T-cell (primary cell): ENCODE measurements at regions not wholly inside any gene's neighbourhood (a gene's known extent, or its start where the extent isn't known, plus 50 kb on each side); places are given as distances from the start of the nearest gene placed in this dataset.

Experiments
- ATAC-seq, 4 experiments: fragments of 200-7000 bp in 3 of 4; fragments of 150-1000 bp in 1 of 4; cut with Tn5 transposase; replicated peaks in 1 of 4; 1 replicate in 3 of 4; 2 replicates in 1 of 4; pipeline ENCODE4 v1.10.0; 2021; ENCODE audit warnings: moderate library complexity in 3 of 4, mild to moderate bottlenecking in 2 of 4, moderate number of reproducible peaks in 1 of 4
- CTCF ChIA-PET, 2 donors: fragments of 300-600 bp; sonication (Branson Sonifier 250); formaldehyde crosslinking; loops; one replicate each; lab custom pipeline; 2022; ENCODE audit warnings: antibody characterized with exemption in 2 of 2; lab: Charles Lee
- POLR2A ChIA-PET, 2 donors: fragments of 300-600 bp; sonication (Branson Sonifier 250); formaldehyde crosslinking; loops; one replicate each; lab custom pipeline; 2022; ENCODE audit warnings: antibody characterized with exemption in 2 of 2; lab: Charles Lee
- DNase-seq, 35 experiments: peaks; one replicate each; pipeline versions ENCODE4 v3.0.0 to v3.0.0-alpha.2; 2013 to 2023
- H3K27ac ChIP-seq: one replicate; pipeline ENCODE4 v1.5.1; 2013; ENCODE audit warnings: low read length
- H3K27me3 ChIP-seq, 2 experiments: replicated peaks in 1 of 2; 1 replicate in 1 of 2; 2 replicates in 1 of 2; pipeline versions ENCODE4 v1.6.1 to v1.7.0; 2013; ENCODE audit warnings: low read length in 1 of 2, mixed read lengths in 1 of 2; ENCODE audit not compliant: control insufficient read depth in 2 of 2, insufficient read depth in 2 of 2; ENCODE audit errors: extremely low read depth in 1 of 2
- H3K36me3 ChIP-seq, 2 donors: 1 replicate in 1 of 2; 2 replicates in 1 of 2; pipeline versions ENCODE4 v1.6.1 to v1.7.0; 2013; ENCODE audit warnings: low read length in 1 of 2; ENCODE audit not compliant: control insufficient read depth in 2 of 2, insufficient read depth in 1 of 2; ENCODE audit errors: extremely low read depth in 1 of 2
- H3K4me1 ChIP-seq, 2 experiments: 1 replicate in 1 of 2; 2 replicates in 1 of 2; pipeline versions ENCODE4 v1.6.1 to v1.7.0; 2013; ENCODE audit warnings: low read length in 2 of 2, mixed read lengths in 1 of 2; ENCODE audit not compliant: insufficient read depth in 2 of 2, control insufficient read depth in 1 of 2; ENCODE audit errors: extremely low read depth in 1 of 2
- H3K4me3 ChIP-seq, 2 donors: 1 replicate in 1 of 2; 2 replicates in 1 of 2; pipeline versions ENCODE4 v1.5.1 to v1.7.0; 2013; ENCODE audit warnings: mild to moderate bottlenecking in 2 of 2, low read length in 1 of 2, moderate library complexity in 1 of 2; ENCODE audit not compliant: control insufficient read depth in 1 of 2; ENCODE audit errors: extremely low read depth in 1 of 2
- H3K9me3 ChIP-seq: 2 replicates; pipeline ENCODE4 v1.7.0; 2013
- H3K27ac Mint-ChIP-seq, 2 donors: one replicate each; pipeline ENCODE4 v1.8.0; 2020 to 2021; ENCODE audit warnings: mild to moderate bottlenecking in 2 of 2, mixed read lengths in 2 of 2
- H3K27me3 Mint-ChIP-seq, 2 donors: one replicate each; pipeline ENCODE4 v1.8.0; 2021 to 2022; ENCODE audit warnings: mixed read lengths in 2 of 2
- H3K36me3 Mint-ChIP-seq: one replicate; pipeline ENCODE4 v1.8.0; 2021; ENCODE audit warnings: mixed read lengths
- H3K4me1 Mint-ChIP-seq, 3 donors: one replicate each; pipeline ENCODE4 v1.8.0; 2020 to 2022; ENCODE audit warnings: mixed read lengths in 3 of 3, mild to moderate bottlenecking in 1 of 3
- H3K4me3 Mint-ChIP-seq, 3 donors: one replicate each; pipeline ENCODE4 v1.8.0; 2020 to 2022; ENCODE audit warnings: mild to moderate bottlenecking in 3 of 3, mixed read lengths in 3 of 3, moderate library complexity in 3 of 3
- H3K9me3 Mint-ChIP-seq, 3 donors: one replicate each; pipeline ENCODE4 v1.8.0; 2020 to 2022; ENCODE audit warnings: mixed read lengths in 3 of 3
- WGBS: methylation state at CpG from one replicate; pipeline ENCODE4 v1.1.5; 2013; ENCODE audit warnings: missing lambda C conversion rate; ENCODE audit not compliant: insufficient coverage; 5-methylcytosine and 5-hydroxymethylcytosine counted together

DNA sequence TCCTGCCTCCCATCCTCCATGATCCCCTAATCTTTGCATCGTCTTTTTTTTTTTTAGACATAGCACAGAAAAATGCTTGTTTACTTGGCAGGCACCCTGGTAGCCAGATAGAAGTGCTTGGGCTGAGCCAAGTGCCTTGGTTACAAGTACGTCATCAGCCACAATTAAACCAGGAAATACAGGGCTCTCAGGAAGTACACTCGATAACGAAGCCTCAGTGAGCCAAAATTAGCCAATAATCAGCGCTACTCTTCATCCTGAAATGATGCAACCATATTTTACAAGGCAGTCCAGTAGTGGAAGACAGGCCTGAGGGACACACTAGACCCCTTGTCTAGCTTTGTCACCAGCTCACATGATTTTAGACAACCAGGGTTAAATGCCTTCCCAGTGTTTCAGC, 194.0 kb upstream of the NBEA start:
- no peak for ATAC-seq
- whole genome bisulfite sequencing: 73% methylated on average over 4 of the region's 5 CpGs
- CTCF ChIA-PET: no interaction called here

DNA sequence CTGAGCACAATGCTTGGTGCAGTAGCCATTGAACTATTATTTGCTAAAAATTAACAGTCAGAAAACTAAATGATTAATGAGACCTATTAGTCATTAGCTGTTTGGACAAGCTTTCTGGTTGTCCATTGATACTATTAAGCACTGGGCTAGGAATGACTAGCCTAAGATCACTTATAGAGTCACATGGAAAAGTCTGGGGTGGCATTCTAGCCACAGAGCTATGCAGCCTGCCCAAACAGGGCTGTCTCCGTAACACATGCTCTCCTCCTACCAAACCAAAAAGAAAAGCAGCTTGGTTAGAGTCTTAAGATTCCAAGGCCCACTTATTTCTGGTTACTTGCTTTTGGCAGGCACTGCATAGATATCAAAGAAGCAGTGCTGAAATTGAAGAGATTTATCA, 193.5 kb upstream of the NBEA start:
- H3K27me3 ChIP-seq: peaks cover 0 to 11% of the 10 kb centered on the region in 2 experiments
- Mint-ChIP-seq H3K4me1 (no peaks in the 10 kb centered on the region), H3K27me3 (peaks cover 9 to 21% of the 10 kb centered on the region in 2 donors), H3K27ac (no peak overlapping the region), H3K4me3 (no peak overlapping the region), H3K9me3 (peaks cover 5 to 17% (median 5%) of the 10 kb centered on the region in 3 donors), H3K36me3 (no peaks in the 10 kb centered on the region)
- no CpG with 5 or more reads among the region's 1 CpG for WGBS
- ChIA-PET POLR2A (no interaction called here), CTCF (no interaction called here)
- no peak overlapping the region for H3K27ac ChIP-seq
- H3K36me3 ChIP-seq: no peaks in the 10 kb centered on the region
- no peak overlapping the region for H3K4me3 ChIP-seq
- ATAC-seq: no peak
- no peak for DNase-seq
- no peaks in the 10 kb centered on the region for H3K9me3 ChIP-seq
- no peaks in the 10 kb centered on the region for H3K4me1 ChIP-seq

More for the DNA sequence above, 194.0 kb upstream of the NBEA start:
- H3K27me3 Mint-ChIP-seq: peaks cover 9 to 21% of the 10 kb centered on the region in 2 donors
- H3K27ac ChIP-seq: no peak overlapping the region
- DNase-seq: no peak
- POLR2A ChIA-PET: no interaction called here
- no peaks in the 10 kb centered on the region for H3K36me3 Mint-ChIP-seq
- H3K4me1 Mint-ChIP-seq: no peaks in the 10 kb centered on the region
- H3K27ac Mint-ChIP-seq: no peak overlapping the region
- H3K27me3 ChIP-seq: peaks cover 0 to 11% of the 10 kb centered on the region in 2 experiments
- no peaks in the 10 kb centered on the region for H3K9me3 ChIP-seq
- no peaks in the 10 kb centered on the region for H3K36me3 ChIP-seq
- no peak overlapping the region for H3K4me3 ChIP-seq
- H3K4me3 Mint-ChIP-seq: no peak overlapping the region
- peaks cover 5 to 20% (median 10%) of the 10 kb centered on the region in 3 donors for H3K9me3 Mint-ChIP-seq
- H3K4me1 ChIP-seq: no peaks in the 10 kb centered on the region

DNA sequence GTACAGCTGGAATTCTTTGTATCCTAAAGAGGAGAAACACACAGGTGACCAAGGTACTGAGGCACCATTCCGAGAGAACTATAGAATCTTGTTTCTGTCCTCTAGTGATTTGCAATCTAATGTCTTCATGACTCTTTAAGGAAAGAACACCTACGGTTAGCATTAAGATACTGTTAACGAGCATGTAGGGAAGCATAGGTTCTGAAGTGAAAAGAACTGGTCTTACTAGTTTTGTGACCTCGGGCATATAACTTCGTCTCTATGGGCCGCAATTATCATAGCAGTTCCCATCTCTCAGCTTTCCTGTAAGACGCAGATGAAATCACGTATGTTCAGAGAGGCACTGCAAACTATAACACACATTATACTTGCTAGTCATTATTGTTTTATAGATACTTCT, 193.0 kb upstream of the NBEA start:
- ChIA-PET POLR2A (no interaction called here), CTCF (no interaction called here)
- no peaks in the 10 kb centered on the region for H3K4me1 Mint-ChIP-seq
- Histone ChIP-seq H3K9me3 (no peaks in the 10 kb centered on the region), H3K27ac (no peak overlapping the region), H3K4me1 (no peaks in the 10 kb centered on the region), H3K36me3 (no peaks in the 10 kb centered on the region), H3K27me3 (peaks cover 0 to 11% of the 10 kb centered on the region in 2 experiments), H3K4me3 (no peak overlapping the region)
- WGBS: 100% methylated on average over 2 of the region's 8 CpGs
- H3K27ac Mint-ChIP-seq: no peak overlapping the region
- no peaks in the 10 kb centered on the region for H3K36me3 Mint-ChIP-seq
- no peak for DNase-seq
- H3K27me3 Mint-ChIP-seq: peaks cover 9 to 21% of the 10 kb centered on the region in 2 donors
- H3K4me3 Mint-ChIP-seq: no peak overlapping the region
- ATAC-seq: no peak
- H3K9me3 Mint-ChIP-seq: peaks cover 3 to 12% (median 4%) of the 10 kb centered on the region in 3 donors

- CTCF ChIA-PET: no interaction called here
- Histone ChIP-seq H3K27me3 (peaks cover 0 to 11% of the 10 kb centered on the region in 2 experiments), H3K36me3 (no peaks in the 10 kb centered on the region), H3K27ac (no peak overlapping the region), H3K9me3 (no peaks in the 10 kb centered on the region), H3K4me1 (no peaks in the 10 kb centered on the region), H3K4me3 (no peak overlapping the region)
- 16% methylated on average over 12 of the region's 21 CpGs for WGBS
- Mint-ChIP-seq H3K27me3 (peaks cover 9 to 21% of the 10 kb centered on the region in 2 donors), H3K27ac (no peak overlapping the region), H3K36me3 (no peaks in the 10 kb centered on the region), H3K9me3 (peaks cover 0 to 12% (median 4%) of the 10 kb centered on the region in 3 donors), H3K4me1 (no peaks in the 10 kb centered on the region), H3K4me3 (no peak overlapping the region)
- POLR2A ChIA-PET: no interaction called here
- no peak for ATAC-seq
- DNase-seq: no peak
Measured at GRCh38 chr13:34750078-34750931, 191.8 kb upstream of the NBEA start.

DNA sequence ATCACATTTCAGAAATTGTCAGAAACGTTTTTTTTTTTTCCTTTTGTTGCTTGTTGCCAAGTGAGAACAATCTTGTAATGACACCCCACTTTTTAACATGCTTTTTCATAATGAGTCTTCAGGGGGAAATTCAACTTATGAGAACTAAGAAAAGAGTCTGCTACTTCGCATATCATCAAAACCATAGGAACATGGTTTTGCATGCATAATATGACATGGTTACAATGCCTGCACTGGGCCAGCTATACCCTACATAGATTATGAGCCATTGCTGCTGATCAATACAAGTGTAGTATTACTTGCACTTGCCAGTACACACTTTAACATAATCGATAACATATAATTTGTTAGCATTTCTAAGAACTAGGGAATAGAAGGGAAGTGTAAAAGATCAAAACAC, 191.0 kb upstream of the NBEA start:
- H3K27ac ChIP-seq: no peak overlapping the region
- no peak for DNase-seq
- no peak overlapping the region for H3K4me3 Mint-ChIP-seq
- no peak overlapping the region for H3K4me3 ChIP-seq
- H3K9me3 ChIP-seq: no peaks in the 10 kb centered on the region
- no peak for ATAC-seq
- peaks cover 0 to 11% of the 10 kb centered on the region in 2 experiments for H3K27me3 ChIP-seq
- H3K4me1 ChIP-seq: no peaks in the 10 kb centered on the region
- no peaks in the 10 kb centered on the region for H3K36me3 Mint-ChIP-seq
- H3K4me1 Mint-ChIP-seq: no peaks in the 10 kb centered on the region
- peaks cover 0 to 12% (median 4%) of the 10 kb centered on the region in 3 donors for H3K9me3 Mint-ChIP-seq
- POLR2A ChIA-PET: no interaction called here
- H3K36me3 ChIP-seq: no peaks in the 10 kb centered on the region
- H3K27ac Mint-ChIP-seq: no peak overlapping the region
- CTCF ChIA-PET: no interaction called here
- peaks cover 9 to 21% of the 10 kb centered on the region in 2 donors for H3K27me3 Mint-ChIP-seq
- WGBS: no CpG with 5 or more reads among the region's 3 CpGs

- peaks cover 0 to 12% (median 4%) of the 10 kb centered on the region in 3 donors for H3K9me3 Mint-ChIP-seq
Measured at GRCh38 chr13:34751492-34751891, 190.6 kb upstream of the NBEA start.

More at GRCh38 chr13:34751492-34751891, 190.6 kb upstream of the NBEA start:
- Mint-ChIP-seq H3K36me3 (no peaks in the 10 kb centered on the region), H3K4me3 (no peak overlapping the region), H3K27me3 (peaks cover 9 to 21% of the 10 kb centered on the region in 2 donors), H3K4me1 (no peaks in the 10 kb centered on the region), H3K27ac (no peak overlapping the region)
- ChIA-PET POLR2A (no interaction called here), CTCF (no interaction called here)
- Histone ChIP-seq H3K4me1 (no peaks in the 10 kb centered on the region), H3K4me3 (no peak overlapping the region), H3K27ac (no peak overlapping the region), H3K9me3 (no peaks in the 10 kb centered on the region), H3K36me3 (no peaks in the 10 kb centered on the region), H3K27me3 (peaks cover 0 to 11% of the 10 kb centered on the region in 2 experiments)
- WGBS: no CpG with 5 or more reads among the region's 3 CpGs
- no peak for DNase-seq
- no peak for ATAC-seq
